HepG2 (cell line): ENCODE measurements at regions not wholly inside any gene's neighbourhood (a gene's known extent, or its start where the extent isn't known, plus 50 kb on each side); places are given as distances from the start of the nearest gene placed in this dataset.

Experiments
- ATAC-seq: fragments of 200-7000 bp; cut with Tn5 transposase; 3 replicates; pipeline ENCODE4 v1.9.1; 2020; ENCODE audit warnings: mild to moderate bottlenecking, moderate library complexity
- BruUV-seq: library from RNA; stranded (reverse); fragments of 400-500 nt; replicated peaks from 2 replicates; lab custom pipeline; 2021; lab: Mats Ljungman, UMichigan
- CTCF ChIA-PET: fragments of 300-600 bp; formaldehyde crosslinking; extraction: SDS; loops from one replicate; lab custom pipeline; 2021; ENCODE audit warnings: low total read pairs, inconsistent platforms, low intra/inter-chr PET ratio; lab: Yijun Ruan, JAX
- POLR2A ChIA-PET: fragments of 350-600 bp; sonication (Branson Sonifier 250); formaldehyde crosslinking; loops from one replicate; lab custom pipeline; 2020; ENCODE audit warnings: antibody characterized with exemption, inconsistent platforms; lab: Yijun Ruan, JAX
- DNase-seq: peaks from one replicate; pipeline ENCODE4 v3.0.0-alpha.2; 2015; ENCODE audit warnings: low spot score
- FAIRE-seq: peaks from 3 replicates; lab custom pipeline; 2011; peaks lifted over from hg19 to GRCh38; lab: Jason Lieb, UNC
- H2AFZ ChIP-seq: one replicate; pipeline ENCODE4 v1.6.1; 2011; ENCODE audit warnings: low read length, inconsistent platforms
- H3K27ac ChIP-seq: fragments of 300-600 bp; 3 replicates; pipeline ENCODE4 v1.8.0; 2011; ENCODE audit warnings: mixed run types, mild to moderate bottlenecking, mixed read lengths, low read length, inconsistent platforms; ENCODE audit not compliant: insufficient read depth; ENCODE audit errors: extremely low read length
- H3K27me3 ChIP-seq, 2 experiments: fragments of 200-600 bp in 1 of 2; 2 replicates in 1 of 2; 3 replicates in 1 of 2; pipeline versions ENCODE4 v1.6.0 to v1.8.0; 2011; ENCODE audit warnings: low read length in 2 of 2, mild to moderate bottlenecking in 2 of 2, moderate library complexity in 2 of 2, inconsistent platforms in 1 of 2; ENCODE audit not compliant: insufficient read depth in 2 of 2, control insufficient read depth in 1 of 2
- H3K36me3 ChIP-seq, 2 experiments: fragments of 200-600 bp in 1 of 2; replicated peaks in 1 of 2; 2 replicates in 1 of 2; 3 replicates in 1 of 2; pipeline versions ENCODE4 v1.5.1 to v1.8.0; 2011; ENCODE audit warnings: low read length in 2 of 2, inconsistent platforms in 1 of 2; ENCODE audit not compliant: insufficient read depth in 2 of 2, control insufficient read depth in 1 of 2
- H3K4me1 ChIP-seq: 2 replicates; pipeline ENCODE4 v1.5.1; 2012; ENCODE audit warnings: low read length, inconsistent platforms; ENCODE audit not compliant: insufficient read depth
- H3K4me2 ChIP-seq: 2 replicates; pipeline ENCODE4 v1.6.0; 2011; ENCODE audit warnings: low read depth, low read length, inconsistent platforms
- H3K4me3 ChIP-seq, 3 experiments: fragments of 200-600 bp in 1 of 3; sonication (generic), shearing (Covaris generic) in 1 of 3; replicated peaks in 1 of 3; 2 replicates each; pipeline ENCODE4 v1.5.1; 2011 to 2016; ENCODE audit warnings: low read length in 3 of 3, inconsistent platforms in 2 of 3, low read depth in 2 of 3, mild to moderate bottlenecking in 2 of 3, control low read depth in 1 of 3, mixed read lengths in 1 of 3; ENCODE audit not compliant: insufficient read depth in 1 of 3
- H3K79me2 ChIP-seq: one replicate; pipeline ENCODE4 v1.6.1; 2011; ENCODE audit warnings: low read length, inconsistent platforms; ENCODE audit not compliant: insufficient read depth
- H3K9ac ChIP-seq: 2 replicates; pipeline ENCODE4 v1.6.0; 2011; ENCODE audit warnings: mild to moderate bottlenecking, low read depth, low read length, inconsistent platforms; ENCODE audit not compliant: insufficient read depth
- H3K9me3 ChIP-seq: 2 replicates; pipeline ENCODE4 v1.5.1; 2012; ENCODE audit warnings: mild to moderate bottlenecking, low read length
- H4K20me1 ChIP-seq: 2 replicates; pipeline ENCODE4 v1.6.0; 2011; ENCODE audit warnings: inconsistent platforms, mild to moderate bottlenecking, low read length, moderate library complexity; ENCODE audit not compliant: insufficient read depth
- DDIT3 ChIP-seq: sonication (generic); formaldehyde crosslinking; IDR thresholded peaks from 2 replicates; pipeline ENCODE4 v1.4.0; 2020; ENCODE audit warnings: mild to moderate bottlenecking, missing genetic modification reagents
- IKZF4 ChIP-seq: sonication (generic); formaldehyde crosslinking; IDR thresholded peaks from 2 replicates; pipeline ENCODE4 v1.5.1; 2020; ENCODE audit warnings: borderline replicate concordance, mild to moderate bottlenecking, low read depth, missing genetic modification reagents; ENCODE audit errors: not compliant biosample characterization
- RFX1 ChIP-seq: fragments of 450-650 bp; IDR thresholded peaks from 2 replicates; pipeline ENCODE4 v1.6.1; 2017
- SIX1 ChIP-seq: sonication (generic); formaldehyde crosslinking; IDR thresholded peaks from 2 replicates; pipeline ENCODE4 v1.4.0; 2020; ENCODE audit warnings: missing genetic modification reagents, borderline replicate concordance
- ZBTB21 ChIP-seq: sonication (generic); formaldehyde crosslinking; IDR thresholded peaks from 2 replicates; pipeline ENCODE4 v1.4.0; 2020; ENCODE audit warnings: missing genetic modification reagents
- ZBTB49 ChIP-seq: sonication (generic); formaldehyde crosslinking; IDR thresholded peaks from 2 replicates; pipeline ENCODE4 v1.4.0; 2020; ENCODE audit warnings: missing genetic modification reagents, borderline replicate concordance
- ZNF224 ChIP-seq: sonication (generic); formaldehyde crosslinking; IDR thresholded peaks from 2 replicates; pipeline ENCODE4 v1.5.0; 2020; ENCODE audit warnings: mild to moderate bottlenecking, missing genetic modification reagents
- WGBS: methylation state at CpG from one replicate; pipeline ENCODE4 v1.1.6; 2017; ENCODE audit warnings: low lambda C conversion rate; 5-methylcytosine and 5-hydroxymethylcytosine counted together
- in situ Hi-C: cut with HindIII; loops from 2 replicates; pipeline ENCODE4 v1.10.0; 2017; ENCODE audit warnings: low pct_unique_long_range_greater_than_20kb; ENCODE audit not compliant: extremely low pct_ligation_motif_present
- intact Hi-C: fragments of 100-400 bp; cut with micrococcal nuclease; formaldehyde crosslinking; loops from one replicate; pipeline ENCODE4 v1.10.0; 2022; ENCODE audit not compliant: unreplicated experiment

- no peak for TF ChIP-seq ZNF224 (CRISPR knock-in tag)
- TF ChIP-seq DDIT3 (CRISPR knock-in tag): no peak
- TF ChIP-seq IKZF4 (CRISPR knock-in tag): no peak
Measured at GRCh38 chr5:98714710-98715288, 58.7 kb upstream of the RGMB start (continued).

- ChIA-PET CTCF (no interaction called here), POLR2A (no interaction called here)
- H3K9me3 ChIP-seq: no peaks in the 10 kb centered on the region
- FAIRE-seq (no peak), ATAC-seq (no peak), DNase-seq (no peak)
- no peak overlapping the region for H3K27ac ChIP-seq
- H3K4me1 ChIP-seq: no peaks in the 10 kb centered on the region
- WGBS: 3% methylated on average over 1 of the region's 1 CpG
- no peak for TF ChIP-seq ZBTB21 (CRISPR knock-in tag)
- no peak for TF ChIP-seq SIX1
- TF ChIP-seq RFX1: no peak
- TF ChIP-seq ZBTB49 (CRISPR knock-in tag): no peak
- H3K4me2 ChIP-seq: no peak overlapping the region
- no peaks in the 10 kb centered on the region for H3K27me3 ChIP-seq
- no peak overlapping the region for H2AFZ ChIP-seq
- no peaks in the 10 kb centered on the region for H4K20me1 ChIP-seq
- intact Hi-C loops: no loop called here
- no peaks in the 10 kb centered on the region for H3K79me2 ChIP-seq
- BruUV-seq: no TSS peak
- H3K9ac ChIP-seq: no peak overlapping the region
- in situ Hi-C loops: no loop called here
- H3K36me3 ChIP-seq: no peaks in the 10 kb centered on the region
- H3K4me3 ChIP-seq: no peak overlapping the region
Measured at GRCh38 chr5:98721231-98721928, 52.1 kb upstream of the RGMB start.
